Panc1 (cell line): ENCODE measurements at regions not wholly inside any gene's neighbourhood (a gene's known extent, or its start where the extent isn't known, plus 50 kb on each side); places are given as distances from the start of the nearest gene placed in this dataset.

ENCODE experiments used
- POLR2AphosphoS5 ChIP-seq: IDR thresholded peaks from 2 replicates; pipeline ENCODE4 v1.6.1; 2012; ENCODE audit warnings: mild to moderate bottlenecking, low read depth, low read length, moderate library complexity
- SIN3A ChIP-seq: IDR thresholded peaks from 2 replicates; pipeline ENCODE4 v1.6.1; 2012; ENCODE audit warnings: low read depth, mild to moderate bottlenecking, low read length, moderate library complexity, borderline replicate concordance; ENCODE audit not compliant: insufficient read depth
- TCF7L2 ChIP-seq: IDR thresholded peaks from 2 replicates; pipeline ENCODE4 v1.6.1; 2011; ENCODE audit warnings: mild to moderate bottlenecking, low read depth, low read length, inconsistent platforms
- TF ChIP-seq, protein P1 (sequence below): fragments of 450-650 bp; IDR thresholded peaks from 2 replicates; pipeline ENCODE4 v1.5.1; 2017; ENCODE audit warnings: mild to moderate bottlenecking
- TF ChIP-seq, protein P2 (sequence below), 2 experiments: IDR thresholded peaks; 2 replicates each; pipeline ENCODE4 v1.6.1; 2011 to 2012; ENCODE audit warnings: low read depth in 2 of 2, control low read depth in 1 of 2, low read length in 1 of 2, mild to moderate bottlenecking in 1 of 2, moderate library complexity in 1 of 2; ENCODE audit not compliant: insufficient read depth in 1 of 2

DNA sequence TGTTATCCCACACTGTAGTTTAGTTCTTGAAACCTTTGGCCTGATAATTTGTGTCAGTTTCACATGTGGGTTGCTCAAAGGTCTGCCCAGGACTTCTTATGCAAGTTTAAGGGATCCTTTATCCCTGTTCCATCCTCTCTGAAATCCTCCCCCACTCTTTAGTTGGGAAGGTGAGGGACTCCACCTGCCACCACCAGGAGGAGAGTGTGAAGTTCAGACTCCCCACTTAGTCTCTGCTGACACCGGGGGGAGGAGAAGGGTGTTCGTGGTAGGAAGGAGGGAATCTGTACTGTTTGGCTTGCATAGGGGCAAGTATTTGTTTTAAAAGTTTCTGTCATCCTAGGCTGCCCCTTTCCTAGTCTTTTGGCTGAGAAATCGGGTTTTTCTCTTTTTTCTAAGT is 211.8 kb downstream of the PPP4R3C start:
- TF ChIP-seq, protein P1, sequence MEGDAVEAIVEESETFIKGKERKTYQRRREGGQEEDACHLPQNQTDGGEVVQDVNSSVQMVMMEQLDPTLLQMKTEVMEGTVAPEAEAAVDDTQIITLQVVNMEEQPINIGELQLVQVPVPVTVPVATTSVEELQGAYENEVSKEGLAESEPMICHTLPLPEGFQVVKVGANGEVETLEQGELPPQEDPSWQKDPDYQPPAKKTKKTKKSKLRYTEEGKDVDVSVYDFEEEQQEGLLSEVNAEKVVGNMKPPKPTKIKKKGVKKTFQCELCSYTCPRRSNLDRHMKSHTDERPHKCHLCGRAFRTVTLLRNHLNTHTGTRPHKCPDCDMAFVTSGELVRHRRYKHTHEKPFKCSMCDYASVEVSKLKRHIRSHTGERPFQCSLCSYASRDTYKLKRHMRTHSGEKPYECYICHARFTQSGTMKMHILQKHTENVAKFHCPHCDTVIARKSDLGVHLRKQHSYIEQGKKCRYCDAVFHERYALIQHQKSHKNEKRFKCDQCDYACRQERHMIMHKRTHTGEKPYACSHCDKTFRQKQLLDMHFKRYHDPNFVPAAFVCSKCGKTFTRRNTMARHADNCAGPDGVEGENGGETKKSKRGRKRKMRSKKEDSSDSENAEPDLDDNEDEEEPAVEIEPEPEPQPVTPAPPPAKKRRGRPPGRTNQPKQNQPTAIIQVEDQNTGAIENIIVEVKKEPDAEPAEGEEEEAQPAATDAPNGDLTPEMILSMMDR, result no peak
- TF ChIP-seq POLR2AphosphoS5 (no peak), SIN3A (no peak), TCF7L2 (no peak)
- TF ChIP-seq, protein P2, sequence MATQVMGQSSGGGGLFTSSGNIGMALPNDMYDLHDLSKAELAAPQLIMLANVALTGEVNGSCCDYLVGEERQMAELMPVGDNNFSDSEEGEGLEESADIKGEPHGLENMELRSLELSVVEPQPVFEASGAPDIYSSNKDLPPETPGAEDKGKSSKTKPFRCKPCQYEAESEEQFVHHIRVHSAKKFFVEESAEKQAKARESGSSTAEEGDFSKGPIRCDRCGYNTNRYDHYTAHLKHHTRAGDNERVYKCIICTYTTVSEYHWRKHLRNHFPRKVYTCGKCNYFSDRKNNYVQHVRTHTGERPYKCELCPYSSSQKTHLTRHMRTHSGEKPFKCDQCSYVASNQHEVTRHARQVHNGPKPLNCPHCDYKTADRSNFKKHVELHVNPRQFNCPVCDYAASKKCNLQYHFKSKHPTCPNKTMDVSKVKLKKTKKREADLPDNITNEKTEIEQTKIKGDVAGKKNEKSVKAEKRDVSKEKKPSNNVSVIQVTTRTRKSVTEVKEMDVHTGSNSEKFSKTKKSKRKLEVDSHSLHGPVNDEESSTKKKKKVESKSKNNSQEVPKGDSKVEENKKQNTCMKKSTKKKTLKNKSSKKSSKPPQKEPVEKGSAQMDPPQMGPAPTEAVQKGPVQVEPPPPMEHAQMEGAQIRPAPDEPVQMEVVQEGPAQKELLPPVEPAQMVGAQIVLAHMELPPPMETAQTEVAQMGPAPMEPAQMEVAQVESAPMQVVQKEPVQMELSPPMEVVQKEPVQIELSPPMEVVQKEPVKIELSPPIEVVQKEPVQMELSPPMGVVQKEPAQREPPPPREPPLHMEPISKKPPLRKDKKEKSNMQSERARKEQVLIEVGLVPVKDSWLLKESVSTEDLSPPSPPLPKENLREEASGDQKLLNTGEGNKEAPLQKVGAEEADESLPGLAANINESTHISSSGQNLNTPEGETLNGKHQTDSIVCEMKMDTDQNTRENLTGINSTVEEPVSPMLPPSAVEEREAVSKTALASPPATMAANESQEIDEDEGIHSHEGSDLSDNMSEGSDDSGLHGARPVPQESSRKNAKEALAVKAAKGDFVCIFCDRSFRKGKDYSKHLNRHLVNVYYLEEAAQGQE (IDR thresholded peaks at IDR 0.05; ENCODE audit: insufficient read depth in 1 of 2, low read depth in 2 of 2, low read length in 1 of 2), result no peak
